K562 (cell line): ENCODE measurements at regions not wholly inside any gene's neighbourhood (a gene's known extent, or its start where the extent isn't known, plus 50 kb on each side); places are given as distances from the start of the nearest gene placed in this dataset.

Source experiments
- ATAC-seq: fragments of 200-7000 bp; cut with Tn5 transposase; 3 replicates; pipeline ENCODE4 v1.9.1; 2020; ENCODE audit warnings: moderate library complexity
- BruUV-seq: library from RNA; stranded (reverse); fragments of 400-500 nt; replicated peaks from 2 replicates; lab custom pipeline; 2021; lab: Mats Ljungman, UMichigan
- CTCF ChIA-PET: fragments of 300-600 bp; formaldehyde crosslinking; extraction: SDS; loops from one replicate; lab custom pipeline; 2021; ENCODE audit warnings: low intra/inter-chr PET ratio; lab: Yijun Ruan, JAX
- POLR2A ChIA-PET: fragments of 300-600, 350-650 bp; sonication (Branson Sonifier 250); formaldehyde crosslinking; extraction: SDS; loops from one replicate; lab custom pipeline; 2021; ENCODE audit warnings: antibody characterized with exemption, inconsistent platforms; lab: Yijun Ruan, JAX
- DNase-seq, 4 experiments: peaks; one replicate each; pipeline versions ENCODE4 v3.0.0 to v3.0.0-alpha.2; 2011 to 2018; ENCODE audit warnings: low spot score in 3 of 4, mixed read lengths in 3 of 4; ENCODE audit errors: extremely low read depth in 1 of 4
- FAIRE-seq: peaks from 2 replicates; lab custom pipeline; 2011; peaks lifted over from hg19 to GRCh38; lab: Jason Lieb, UNC
- H2AFZ ChIP-seq: 2 replicates; pipeline ENCODE4 v1.6.0; 2011; ENCODE audit warnings: low read depth, low read length, control low read depth, inconsistent platforms
- H3K27ac ChIP-seq: fragments of 200-600 bp; 3 replicates; pipeline ENCODE4 v1.8.0; 2011; ENCODE audit warnings: low read depth, mild to moderate bottlenecking, control low read depth, inconsistent platforms, low read length, moderate library complexity, mixed read lengths; ENCODE audit errors: extremely low read depth
- H3K27me3 ChIP-seq, 2 experiments: fragments of 300-600 bp in 1 of 2; 2 replicates in 1 of 2; 3 replicates in 1 of 2; pipeline versions ENCODE4 v1.6.0 to v1.8.0; 2011; ENCODE audit warnings: inconsistent platforms in 2 of 2, low read length in 2 of 2, mild to moderate bottlenecking in 1 of 2, mixed read lengths in 1 of 2, moderate library complexity in 1 of 2; ENCODE audit not compliant: control insufficient read depth in 2 of 2, insufficient read depth in 2 of 2
- H3K36me3 ChIP-seq: fragments of 300-600 bp; 3 replicates; pipeline ENCODE4 v1.8.0; 2011; ENCODE audit warnings: mild to moderate bottlenecking, low read length, inconsistent platforms; ENCODE audit not compliant: control insufficient read depth, insufficient read depth
- H3K4me1 ChIP-seq, 2 experiments: fragments of 200-600 bp in 1 of 2; replicated peaks in 1 of 2; 2 replicates in 1 of 2; 3 replicates in 1 of 2; pipeline versions ENCODE4 v1.5.1 to v1.8.0; 2011; ENCODE audit warnings: inconsistent platforms in 2 of 2, low read length in 2 of 2, mild to moderate bottlenecking in 1 of 2, mixed read lengths in 1 of 2, moderate library complexity in 1 of 2; ENCODE audit not compliant: control insufficient read depth in 2 of 2, insufficient read depth in 2 of 2
- H3K4me2 ChIP-seq: 2 replicates; pipeline ENCODE4 v1.6.1; 2011; ENCODE audit warnings: low read length, control low read depth, inconsistent platforms, mixed read lengths; ENCODE audit not compliant: insufficient read depth
- H3K4me3 ChIP-seq: fragments of 200-600 bp; sonication (generic), shearing (Covaris generic); 2 replicates; pipeline ENCODE4 v1.5.1; 2016; ENCODE audit warnings: control low read depth, inconsistent platforms
- H3K79me2 ChIP-seq: fragments of 200-600 bp; 3 replicates; pipeline ENCODE4 v1.8.0; 2011; ENCODE audit warnings: low read length, inconsistent platforms; ENCODE audit not compliant: control insufficient read depth, insufficient read depth
- H3K9ac ChIP-seq, 2 experiments: 2 replicates each; pipeline versions ENCODE4 v1.6.0 to v1.6.1; 2011; ENCODE audit warnings: low read depth in 2 of 2, low read length in 2 of 2, control low read depth in 1 of 2, inconsistent platforms in 1 of 2, mild to moderate bottlenecking in 1 of 2, mixed read lengths in 1 of 2; ENCODE audit not compliant: insufficient read depth in 1 of 2
- H3K9me1 ChIP-seq: one replicate; pipeline ENCODE4 v1.6.0; 2011; ENCODE audit warnings: inconsistent platforms, mild to moderate bottlenecking, low read length, moderate library complexity; ENCODE audit not compliant: control insufficient read depth, insufficient read depth
- H3K9me3 ChIP-seq: replicated peaks from 2 replicates; pipeline ENCODE4 v1.5.1; 2011; ENCODE audit warnings: low read depth, low read length, inconsistent platforms; ENCODE audit not compliant: control insufficient read depth, insufficient read depth
- H4K20me1 ChIP-seq: replicated peaks from 2 replicates; pipeline ENCODE4 v1.6.1; 2011; ENCODE audit warnings: low read length, inconsistent platforms, mixed read lengths; ENCODE audit not compliant: control insufficient read depth, insufficient read depth
- CAMTA2 ChIP-seq: fragments of 250-450 bp; sonication (Bioruptor Pico); conservative IDR thresholded peaks from 2 replicates; pipeline ENCODE4 v1.5.1; 2022
- ESRRB ChIP-seq: fragments of 250-450 bp; sonication (Bioruptor Pico); IDR thresholded peaks from 2 replicates; pipeline ENCODE4 v1.5.0; 2020; ENCODE audit warnings: mild to moderate bottlenecking, moderate library complexity, borderline replicate concordance
- HMG20A ChIP-seq: fragments of 450-650 bp; formaldehyde crosslinking; conservative IDR thresholded peaks from 2 replicates; pipeline ENCODE4 v1.4.0; 2020; ENCODE audit warnings: mild to moderate bottlenecking, mixed read lengths
- NELFE ChIP-seq: IDR thresholded peaks from 2 replicates; pipeline ENCODE4 v1.6.1; 2011; ENCODE audit warnings: mild to moderate bottlenecking; ENCODE audit not compliant: insufficient read depth, insufficient read length
- PRPF4 ChIP-seq: fragments of 200-400 bp; formaldehyde crosslinking; IDR thresholded peaks from one replicate; pipeline ENCODE4 v1.6.1; 2017; ENCODE audit warnings: low read length, low read depth, mild to moderate bottlenecking; ENCODE audit not compliant: insufficient read depth, poor library complexity, severe bottlenecking
- SMARCE1 ChIP-seq: fragments of 450-650 bp; IDR thresholded peaks from 2 replicates; pipeline ENCODE4 v1.7.1; 2016; ENCODE audit warnings: mild to moderate bottlenecking
- ZNF311 ChIP-seq: fragments of 250-450 bp; sonication (Bioruptor Pico); IDR thresholded peaks from 2 replicates; pipeline ENCODE4 v1.4.0; 2020; ENCODE audit warnings: mild to moderate bottlenecking, moderate library complexity
- ZNF347 ChIP-seq: fragments of 450-650 bp; formaldehyde crosslinking; IDR thresholded peaks from 2 replicates; pipeline ENCODE4 v1.4.0; 2020; ENCODE audit warnings: low read depth, mild to moderate bottlenecking, moderate library complexity
- WGBS: fragments of 100-300 bp; shearing (Covaris generic); methylation state at CpG from one replicate; pipeline ENCODE4 v1.1.6; 2016; ENCODE audit warnings: low coverage, mixed read lengths; ENCODE audit not compliant: insufficient coverage; ENCODE audit errors: missing lambda C conversion rate; 5-methylcytosine and 5-hydroxymethylcytosine counted together
- in situ Hi-C: fragments of 300-500 bp; cut with MboI; formaldehyde crosslinking; loops from 4 replicates; pipeline ENCODE4 v1.15.0; 2018; ENCODE audit warnings: inconsistent platforms, mixed read lengths
- intact Hi-C: fragments of 100-400 bp; cut with micrococcal nuclease; formaldehyde crosslinking; loops from 2 replicates; pipeline ENCODE4 v1.14.2; 2022

GRCh38 chr4:28351826-28352225 is 1491.2 kb downstream of the STIM2 start:
- POLR2A ChIA-PET = no interaction called here
- CTCF ChIA-PET = no interaction called here
- Histone ChIP-seq H3K9me3 (no peaks in the 10 kb centered on the region; the same call in 1 of the 2 replicates), H2AFZ (no peak overlapping the region), H3K79me2 (no peaks in the 10 kb centered on the region), H3K9me1 (no peaks in the 10 kb centered on the region), H3K9ac (no peak overlapping the region), H3K27ac (no peak overlapping the region), H3K36me3 (no peaks in the 10 kb centered on the region), H3K4me1 (no peaks in the 10 kb centered on the region), H3K27me3 (no peaks in the 10 kb centered on the region), H4K20me1 (no peaks in the 10 kb centered on the region), H3K4me2 (no peak overlapping the region), H3K4me3 (no peak overlapping the region)
- no peak for ATAC-seq
- TF ChIP-seq PRPF4 (no peak), SMARCE1 (no peak), NELFE (no peak), HMG20A (CRISPR knock-in tag) (no peak), ZNF311 (CRISPR knock-in tag) (no peak), CAMTA2 (no peak), ESRRB (no peak), ZNF347 (CRISPR knock-in tag) (no peak)
- 0% methylated on average over 2 of the region's 4 CpGs for WGBS
- DNase-seq = no peak
- no TSS peak for BruUV-seq
- intact Hi-C loops (no loop called here), in situ Hi-C loops (no loop called here)
- FAIRE-seq = no peak
